Left forelimb (tissue), 1 donor: ENCODE measurements at regions not wholly inside any gene's neighbourhood (a gene's known extent, or its start where the extent isn't known, plus 50 kb on each side); places are given as distances from the start of the nearest gene placed in this dataset.
"Not testable (repeated sequence)": the region's sequence is repeated elsewhere in the genome, so short reads cannot be mapped to it uniquely, and the experiment has no call there.

Source experiments
- DNase-seq: peaks from one replicate; pipeline ENCODE4 v3.0.0-alpha.2; 2018; ENCODE audit warnings: low spot score

DNA sequence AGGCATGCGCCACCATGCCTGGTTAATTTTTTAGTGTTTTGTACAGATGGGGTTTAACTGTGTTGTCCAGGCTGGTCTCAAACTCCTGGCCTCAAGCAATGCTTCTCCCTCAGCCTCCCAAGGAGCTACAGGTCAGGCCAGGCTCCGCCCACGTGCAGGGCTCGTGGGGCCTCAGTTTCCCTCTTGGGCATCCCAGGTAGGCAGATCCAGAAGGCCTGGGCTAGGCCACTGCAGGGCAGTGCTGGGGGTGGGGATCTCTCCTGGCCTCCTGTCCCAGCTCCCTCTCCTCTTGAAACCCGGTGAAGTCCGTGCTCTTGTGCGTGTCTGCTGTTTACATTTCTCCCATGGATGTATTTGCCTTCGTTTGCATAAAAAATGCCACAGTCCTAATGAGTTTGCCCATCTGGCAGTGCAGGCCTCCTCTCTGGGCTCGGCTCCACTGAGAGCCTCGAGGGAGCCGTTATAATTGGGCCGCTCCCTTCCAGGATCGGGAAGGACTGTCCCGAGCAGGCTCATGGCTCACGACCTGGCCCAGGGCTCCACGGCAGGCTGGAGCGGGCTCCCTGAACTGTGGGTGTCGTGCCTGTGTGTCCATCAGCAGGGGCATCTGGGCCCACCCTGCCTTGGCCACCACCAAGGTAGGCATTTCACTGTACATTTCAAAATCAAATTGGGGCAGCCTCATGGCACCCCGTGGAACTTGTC is 52.6 kb upstream of the RUFY1 start:
- DNase-seq: no peak

DNA sequence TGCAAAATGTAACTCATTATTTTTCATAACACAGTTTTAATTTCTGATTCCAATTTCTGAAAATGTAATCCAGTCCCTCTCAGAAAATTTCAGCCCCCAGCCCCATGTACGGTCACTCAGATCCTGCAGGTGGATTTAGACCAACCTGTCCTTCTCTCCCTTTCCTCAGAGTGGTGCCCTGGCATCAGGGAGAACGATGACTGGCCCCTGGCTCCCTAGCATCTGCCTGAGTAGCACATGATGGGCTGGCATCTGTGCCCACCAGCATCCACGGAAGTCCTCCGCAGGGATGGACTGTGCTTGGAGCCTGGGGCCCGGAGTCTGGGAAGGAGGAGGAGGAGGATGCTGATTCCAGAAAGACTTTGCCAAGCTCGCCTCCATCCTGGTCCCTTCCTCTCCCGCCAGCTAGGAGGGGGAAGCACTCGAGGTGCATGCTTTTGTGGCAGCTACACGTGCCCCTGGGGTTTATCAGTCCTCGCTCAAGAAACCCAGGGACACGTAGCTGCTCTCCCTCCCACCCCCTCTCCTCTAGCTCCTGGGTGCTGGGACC is 54.4 kb upstream of the RUFY1 start:
- DNase-seq: no peak

DNA sequence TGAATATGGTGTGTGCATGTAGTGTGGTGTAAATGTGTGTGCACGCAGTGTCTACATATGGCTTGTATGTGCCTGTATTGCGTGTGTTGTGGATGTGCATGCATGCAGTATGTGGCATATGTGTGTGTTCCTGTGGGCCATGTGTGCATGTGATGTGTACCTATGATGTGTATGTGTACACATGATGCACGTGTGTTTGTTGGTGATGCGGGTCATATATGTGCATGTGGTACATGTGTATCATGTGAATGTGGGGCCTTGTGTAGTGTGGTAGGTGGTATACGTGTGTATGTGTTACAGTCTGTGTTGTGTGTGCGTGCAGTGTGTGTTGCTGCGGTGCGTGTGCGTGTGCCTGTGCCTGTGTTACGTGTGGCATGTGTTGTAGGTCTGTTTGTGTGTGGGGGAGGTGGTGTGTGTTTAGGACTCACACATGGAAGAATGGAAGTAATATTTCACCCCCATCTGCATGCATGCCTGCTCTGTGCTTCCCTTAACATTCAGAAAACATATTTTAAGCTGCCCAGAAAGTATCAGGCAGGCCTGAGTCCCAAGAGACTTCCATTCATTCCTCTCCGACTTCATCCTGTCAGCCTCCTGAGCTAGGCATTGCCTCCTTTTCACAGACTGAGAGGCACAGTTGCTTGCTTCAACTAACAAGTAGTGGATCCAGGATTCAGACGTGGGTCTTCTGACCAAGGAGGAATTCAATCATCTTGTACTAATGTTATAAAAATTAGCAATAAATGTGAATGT is 55.4 kb upstream of the RUFY1 start:
- DNase-seq: no peak

DNA sequence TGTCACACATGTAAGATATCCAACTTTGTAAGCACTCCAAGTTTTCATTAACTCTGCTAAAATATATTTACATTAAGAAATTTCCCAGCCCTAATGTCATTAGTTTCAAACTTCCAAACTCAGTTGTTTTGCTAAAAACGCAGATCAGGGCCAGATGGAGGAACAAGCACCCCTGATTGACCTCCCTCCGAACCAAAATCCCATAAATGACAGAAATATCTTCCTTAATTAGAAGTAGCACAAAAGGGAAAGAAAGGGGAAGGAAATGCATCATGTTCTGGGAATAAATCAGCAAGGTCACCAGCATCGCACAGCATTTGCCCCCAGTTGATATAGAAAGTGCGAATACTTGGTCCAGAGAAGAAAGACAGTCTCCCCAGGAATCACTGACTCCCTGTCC is 61.4 kb upstream of the RUFY1 start:
- DNase-seq: no peak

DNA sequence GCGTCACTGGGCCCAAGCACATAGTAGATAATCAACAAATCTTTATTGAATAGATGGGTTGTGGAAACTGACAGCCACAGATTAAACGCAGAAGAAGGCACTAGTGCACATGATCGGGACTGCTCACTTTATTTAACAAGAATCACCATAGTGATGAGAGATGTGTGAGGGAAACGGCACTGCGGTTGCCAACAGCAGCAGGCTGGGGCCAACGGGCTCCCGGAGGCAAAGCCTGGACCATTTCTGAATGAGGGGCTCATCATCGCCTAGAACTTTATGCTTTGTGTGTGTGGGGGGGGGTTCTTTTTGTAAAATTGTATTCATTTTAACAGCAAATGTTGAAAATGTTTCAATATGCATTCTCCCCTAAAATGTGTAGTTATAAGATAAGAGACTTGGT is 61.9 kb upstream of the RUFY1 start:
- DNase-seq: no peak

DNA sequence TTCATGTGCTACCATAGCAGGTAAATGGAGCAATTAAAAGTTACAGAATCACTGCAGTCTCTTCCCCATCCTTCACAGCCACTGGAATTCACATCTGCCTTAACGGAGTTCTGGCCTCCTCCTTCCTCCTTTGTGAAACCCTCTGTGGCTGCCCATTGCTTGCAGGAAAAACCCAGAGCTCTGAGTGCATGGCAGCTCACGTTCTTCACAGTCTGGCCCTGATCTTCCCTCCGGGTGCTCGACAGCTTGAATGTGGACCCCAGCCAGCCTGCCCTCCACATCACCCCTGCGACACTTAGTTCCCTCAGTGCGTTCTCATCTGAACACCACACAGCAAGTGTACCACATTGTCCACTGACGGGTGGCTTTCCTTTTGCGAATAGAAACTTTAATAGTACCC is 63.2 kb upstream of the RUFY1 start:
- DNase-seq: no peak

DNA sequence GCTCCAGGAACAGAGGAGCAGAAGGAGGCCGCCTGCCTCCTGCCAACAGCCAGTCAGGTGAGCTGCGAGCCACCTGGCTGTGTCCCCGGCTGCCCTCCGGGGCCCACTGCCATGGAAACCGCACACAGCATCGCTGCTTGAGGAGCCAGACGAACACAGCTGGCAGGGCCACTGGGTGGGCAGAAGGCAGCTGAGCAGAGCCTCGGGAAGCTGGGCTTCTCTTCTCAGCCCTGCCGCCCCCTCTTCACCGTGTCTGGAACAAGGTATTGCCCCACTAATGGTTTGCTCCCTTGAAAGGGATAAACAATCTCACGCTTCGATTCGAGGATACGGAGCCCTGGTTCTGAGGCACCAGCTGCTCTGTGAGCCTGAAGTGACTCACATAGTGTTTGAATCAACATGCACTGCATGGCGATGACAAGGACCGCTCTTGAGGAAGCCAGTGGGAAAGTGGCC is 63.7 kb upstream of the RUFY1 start:
- no peak for DNase-seq

DNA sequence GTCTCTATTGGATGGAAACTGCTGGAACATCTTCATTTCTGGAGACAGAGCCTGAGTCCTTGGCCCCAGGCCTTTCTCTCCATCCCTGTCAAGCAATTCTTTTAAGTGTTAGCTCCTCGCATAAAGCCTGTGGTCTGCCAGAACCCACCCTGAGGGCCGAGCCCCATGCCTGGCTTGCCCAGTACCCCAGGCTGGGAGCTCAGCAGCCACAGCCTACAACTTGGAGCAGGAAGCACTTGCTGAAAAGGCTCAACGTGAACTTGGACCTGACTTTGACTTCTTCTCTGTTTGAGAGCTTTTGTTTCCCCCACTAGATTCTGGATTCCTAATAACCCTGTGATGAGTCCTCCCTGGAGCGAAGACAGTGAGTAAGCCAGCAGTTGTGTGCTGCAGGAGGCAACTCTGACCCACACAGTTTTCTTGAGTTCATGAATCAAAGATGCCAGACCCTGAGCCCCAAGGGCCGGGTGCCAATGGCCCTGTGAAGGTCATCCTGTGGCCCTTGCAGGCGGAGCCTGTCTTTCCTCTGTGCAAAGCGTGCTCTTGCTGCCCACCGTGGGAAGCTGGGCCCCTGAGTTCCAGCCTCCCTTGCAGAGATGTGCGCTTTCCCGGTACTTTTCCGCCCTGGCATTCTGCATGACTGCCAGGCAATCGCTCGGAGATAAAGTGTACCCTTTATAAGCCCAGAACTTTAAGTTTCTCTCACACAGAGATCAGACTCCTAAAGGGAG is 64.3 kb upstream of the RUFY1 start:
- no peak for DNase-seq

DNA sequence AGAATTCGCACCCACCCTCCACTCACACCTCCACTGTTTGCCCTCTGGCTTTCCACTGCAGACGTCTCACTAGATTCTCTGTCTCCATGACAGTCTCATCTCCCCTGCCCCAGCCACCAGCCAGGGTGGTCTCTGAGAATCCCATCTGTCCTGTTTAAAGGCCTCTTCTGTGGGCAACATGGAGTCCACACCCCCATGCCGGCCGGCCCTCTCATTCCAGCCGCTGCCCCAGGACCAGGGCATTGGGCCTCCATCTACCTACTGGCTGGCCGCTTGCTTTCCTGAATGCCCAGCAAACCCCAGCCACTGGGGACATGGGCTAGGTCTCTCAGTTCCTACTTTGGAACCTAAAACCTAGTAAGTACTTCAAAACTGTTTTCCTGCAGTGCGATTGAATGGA is 65.6 kb upstream of the RUFY1 start:
- DNase-seq: no peak

DNA sequence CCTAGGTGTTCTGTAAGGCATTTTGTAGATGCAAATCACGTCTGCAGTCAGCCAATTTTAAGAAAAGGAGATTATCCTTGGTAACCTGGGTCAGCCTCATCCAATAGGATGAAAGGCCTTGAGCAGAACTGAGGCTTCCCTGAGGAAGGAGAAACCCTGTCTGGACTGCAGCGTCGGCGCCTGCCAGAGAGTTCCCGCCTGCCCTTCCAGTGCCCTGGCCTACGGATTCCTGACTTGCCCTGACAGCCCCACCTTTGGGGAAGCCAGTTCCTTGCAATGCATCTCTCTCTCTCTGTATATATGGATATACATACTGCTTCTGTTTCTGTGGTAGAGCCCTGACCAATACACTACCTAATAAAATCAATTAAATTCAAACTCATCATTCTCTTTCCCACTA is 66.2 kb upstream of the RUFY1 start:
- no peak for DNase-seq

DNA sequence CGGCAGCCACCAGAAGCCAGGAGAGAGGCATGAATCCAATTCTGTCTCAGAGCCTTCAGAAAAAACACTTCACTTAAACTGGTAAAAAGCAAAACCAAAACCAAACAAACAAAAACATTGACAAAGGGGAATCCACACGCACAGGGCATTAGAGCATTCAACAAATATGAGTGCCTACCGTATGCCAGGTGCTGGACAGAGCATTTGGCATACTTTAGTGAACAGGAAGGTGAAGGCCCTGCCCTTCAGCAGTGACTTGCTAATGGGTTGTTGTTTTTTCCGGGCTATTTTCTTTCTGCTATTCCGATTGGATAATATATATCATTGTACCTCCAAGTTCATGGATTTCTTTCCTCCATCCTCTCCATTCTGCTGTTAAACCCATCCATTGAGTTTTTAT is 71.7 kb upstream of the RUFY1 start:
- no peak for DNase-seq

DNA sequence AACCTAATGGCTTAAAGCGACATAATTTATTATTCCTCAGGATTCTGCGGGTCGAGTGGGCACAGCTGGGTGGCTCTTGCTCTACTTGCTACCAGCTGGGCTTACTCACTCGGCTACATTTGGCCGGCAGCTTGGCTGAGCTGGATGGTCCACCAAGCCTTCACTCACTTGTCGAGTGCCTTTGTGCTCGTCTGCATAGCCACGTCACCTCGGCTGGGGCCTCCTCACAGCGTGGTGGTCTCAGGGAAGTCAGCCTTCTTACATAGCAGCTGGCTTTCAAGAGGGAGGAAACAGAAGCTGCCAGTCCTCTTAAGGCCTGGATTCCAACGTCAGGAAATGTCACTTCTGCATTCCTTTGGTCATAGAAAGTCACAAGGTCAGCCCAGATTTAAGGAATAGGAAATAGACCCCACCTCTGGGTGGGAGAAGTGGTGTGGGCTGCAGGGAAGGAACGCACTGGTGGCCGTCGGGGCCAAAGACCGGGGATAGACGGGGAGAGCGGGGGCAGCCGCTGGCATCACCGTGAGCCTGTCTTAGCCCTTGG is 75.1 kb upstream of the RUFY1 start:
- no peak for DNase-seq

DNA sequence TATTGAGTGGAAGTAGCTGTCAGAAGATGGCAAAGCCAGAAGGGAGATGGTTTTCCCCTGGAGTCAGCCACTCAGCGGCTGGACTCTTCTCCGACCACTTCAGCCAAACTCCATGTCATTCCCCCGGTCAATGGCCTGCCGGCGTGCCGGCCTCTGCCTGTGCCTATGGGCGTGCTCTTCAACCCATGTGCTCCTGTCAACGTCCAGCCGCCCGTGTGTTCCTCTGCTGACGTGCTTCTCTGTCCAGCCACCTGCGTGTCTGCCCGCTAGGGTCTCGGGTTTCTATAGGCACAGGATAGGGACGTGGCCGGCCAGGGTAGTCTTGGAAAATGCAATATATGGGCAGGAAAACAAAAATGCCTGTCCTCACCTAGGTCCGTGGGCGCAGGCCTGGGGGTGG is 77.7 kb upstream of the RUFY1 start:
- DNase-seq: no peak

DNA sequence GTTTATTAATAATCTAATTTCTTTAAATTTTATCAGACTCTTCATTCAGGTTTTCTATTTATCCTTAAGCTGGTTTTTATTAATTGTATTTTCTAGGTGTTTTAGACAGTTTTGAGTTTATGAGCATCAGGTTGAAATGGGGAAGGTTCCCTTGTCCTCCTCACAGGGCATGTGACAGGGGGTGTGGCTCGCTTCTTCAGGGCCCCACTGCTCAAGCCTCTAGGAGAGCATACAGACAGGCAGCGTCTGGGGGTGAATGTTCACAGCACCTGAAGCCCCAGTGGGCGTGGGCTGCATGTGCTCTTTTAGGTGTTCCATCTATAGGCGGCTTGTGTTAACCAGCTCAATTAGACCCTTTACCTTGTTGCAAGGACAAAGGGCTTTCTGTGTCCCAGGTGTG is 78.2 kb upstream of the RUFY1 start:
- no peak for DNase-seq

DNA sequence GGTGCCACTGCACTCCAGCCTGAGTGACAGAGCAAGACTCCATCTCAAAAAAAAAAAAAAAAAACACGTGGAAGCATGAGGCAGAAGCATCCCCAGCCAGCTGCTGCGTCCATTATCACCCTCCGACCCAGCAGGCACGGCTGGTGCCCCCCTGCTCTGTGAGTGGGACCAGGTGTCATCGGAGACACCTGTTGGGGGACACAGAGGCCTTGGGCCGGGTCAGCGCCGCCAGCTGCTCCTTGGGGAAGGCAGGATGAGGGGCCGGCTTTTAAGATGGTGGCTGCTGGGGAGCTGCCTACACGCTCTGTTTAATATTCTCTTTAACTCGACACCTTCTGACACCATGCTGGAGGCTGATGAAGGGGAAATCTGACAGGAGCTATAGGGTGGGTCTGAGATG is 80.2 kb upstream of the RUFY1 start:
- no peak for DNase-seq

DNA sequence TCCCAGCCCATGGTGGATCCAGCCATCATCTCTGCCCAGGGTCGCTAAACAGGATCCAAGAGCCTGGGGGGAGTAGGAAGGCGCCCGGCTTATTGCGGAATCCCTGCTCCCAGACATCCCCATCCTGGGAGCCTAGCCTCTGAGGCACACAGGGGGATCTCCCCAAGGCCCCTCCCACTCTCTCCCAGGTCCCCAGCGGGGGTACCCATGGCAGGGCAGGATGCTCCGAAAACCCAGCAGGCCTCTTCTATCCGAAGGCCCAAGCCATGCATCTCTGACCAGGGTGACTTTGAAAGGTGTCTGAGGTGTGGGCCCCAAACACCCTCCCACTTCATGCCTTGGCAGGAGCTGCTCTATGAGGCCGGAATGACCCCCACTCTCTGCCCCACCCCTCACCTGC is 81.7 kb upstream of the RUFY1 start:
- no peak for DNase-seq

DNA sequence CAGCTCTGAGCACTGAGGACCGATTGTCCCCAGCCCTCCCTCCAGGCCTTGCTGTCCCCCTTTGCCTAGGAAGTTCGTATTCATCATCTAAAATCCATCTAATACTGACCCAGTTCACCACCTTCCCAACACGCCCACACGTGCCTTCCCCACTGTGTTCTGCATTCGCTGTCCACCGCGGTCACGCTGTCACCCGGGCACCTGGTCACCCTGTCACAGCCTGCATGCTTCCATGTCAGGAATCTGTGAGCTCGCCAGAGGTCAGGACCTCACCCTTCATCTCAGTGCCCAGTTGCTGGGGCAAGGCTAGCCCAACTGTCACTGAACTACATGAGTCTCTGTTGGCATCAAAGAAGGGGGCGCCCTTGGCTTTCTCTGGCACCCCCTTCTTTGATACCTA is 82.9 kb upstream of the RUFY1 start:
- no peak for DNase-seq

DNA sequence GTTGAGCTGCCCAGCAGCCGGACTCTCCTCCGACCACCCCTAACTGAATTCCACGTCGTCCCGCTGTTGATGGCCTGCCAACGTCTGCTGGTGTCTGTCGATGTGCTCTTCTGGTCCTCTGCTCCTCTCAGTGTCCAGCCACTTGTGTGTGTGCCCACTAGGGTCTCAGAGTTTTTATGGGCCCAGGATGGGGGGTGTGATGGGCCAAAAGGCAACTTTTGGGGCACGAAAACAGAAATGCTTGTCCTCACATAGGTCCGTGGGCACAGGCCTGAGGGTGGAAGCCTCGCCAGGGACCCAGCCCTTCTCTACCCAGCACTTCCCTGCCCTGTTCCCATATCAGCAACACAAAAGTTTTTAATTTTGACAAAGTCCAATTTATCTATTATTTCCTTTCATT is 85.7 kb upstream of the RUFY1 start:
- no peak for DNase-seq

DNA sequence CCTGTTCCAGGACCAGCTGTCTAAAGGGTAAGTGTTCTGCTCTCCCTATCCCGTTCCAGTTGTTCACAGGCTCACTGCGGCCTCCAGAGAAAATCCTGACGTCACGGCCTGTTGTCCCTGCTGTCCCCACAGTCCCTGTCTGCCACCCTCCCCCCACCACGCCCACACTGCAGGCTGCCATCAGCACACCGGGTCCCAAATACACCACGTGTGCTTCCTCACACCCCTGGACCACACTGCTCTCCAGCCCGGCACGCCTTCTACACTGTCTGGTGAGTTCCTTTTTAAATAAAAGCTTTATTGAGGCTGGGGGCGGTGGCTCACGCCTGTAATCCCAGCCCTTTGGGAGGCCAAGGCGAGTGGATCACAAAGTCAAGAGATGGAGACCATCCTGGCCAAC is 88.3 kb upstream of the RUFY1 start:
- DNase-seq: peak; percentile 51

DNA sequence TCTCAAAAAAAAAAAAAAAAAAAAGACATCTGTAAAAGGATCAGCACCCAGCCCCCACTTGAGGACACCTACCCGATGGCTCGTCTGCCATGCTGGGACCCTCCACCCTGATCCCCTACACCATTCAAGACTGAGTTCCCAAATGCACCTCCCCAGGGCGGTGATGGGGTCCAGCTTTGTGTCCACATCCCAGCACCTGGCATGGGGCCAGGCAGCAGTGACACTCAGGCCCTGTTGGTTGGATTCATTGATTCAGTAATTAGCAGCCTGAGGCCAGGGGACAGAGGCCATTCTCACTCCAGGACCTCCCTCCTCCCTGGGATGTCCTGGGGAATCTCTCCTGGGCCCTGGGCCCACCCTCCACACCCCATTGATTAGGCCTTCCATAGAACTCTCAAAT is 88.8 kb upstream of the RUFY1 start:
- peak; percentile 46 for DNase-seq

DNA sequence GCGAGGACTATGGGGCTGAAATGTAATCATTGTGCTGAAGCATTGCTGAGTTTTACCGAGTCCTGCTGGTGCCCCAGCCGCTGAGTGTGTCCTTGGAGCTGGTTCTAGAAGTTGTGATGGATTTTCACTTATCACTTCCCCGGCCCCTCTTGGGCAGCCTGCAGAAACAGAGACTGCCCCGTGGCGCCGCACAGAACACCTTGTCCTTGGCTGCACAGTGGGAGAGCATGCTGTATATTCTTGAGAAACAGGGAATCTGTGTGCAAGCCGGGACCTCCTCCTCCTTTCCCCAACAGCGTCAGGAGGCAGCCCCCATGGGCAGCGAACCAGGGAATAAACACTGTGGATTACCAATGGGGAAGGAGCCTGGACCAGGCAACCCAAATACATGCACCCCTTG is 90.6 kb upstream of the RUFY1 start:
- peak; percentile 18 for DNase-seq

DNA sequence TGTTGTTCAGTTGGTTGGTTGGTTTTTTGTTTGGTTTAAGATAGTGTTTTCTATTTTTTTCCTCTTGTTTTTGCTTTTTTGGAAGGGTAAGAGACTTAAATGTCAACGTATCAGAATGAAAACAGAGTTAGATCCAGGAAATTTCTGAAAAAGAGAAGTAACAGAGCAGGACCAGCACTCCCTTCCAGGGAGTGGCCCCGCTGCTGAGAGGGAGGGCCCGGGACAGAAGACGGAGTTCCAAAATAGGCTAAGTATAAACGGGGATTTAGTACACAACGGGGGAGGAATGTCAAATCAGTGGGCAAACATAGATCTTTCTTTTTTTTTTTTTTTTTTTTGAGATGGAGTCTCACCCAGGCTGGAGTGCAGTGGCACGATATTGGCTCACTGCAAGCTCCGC is 92.7 kb upstream of the RUFY1 start:
- no peak for DNase-seq

DNA sequence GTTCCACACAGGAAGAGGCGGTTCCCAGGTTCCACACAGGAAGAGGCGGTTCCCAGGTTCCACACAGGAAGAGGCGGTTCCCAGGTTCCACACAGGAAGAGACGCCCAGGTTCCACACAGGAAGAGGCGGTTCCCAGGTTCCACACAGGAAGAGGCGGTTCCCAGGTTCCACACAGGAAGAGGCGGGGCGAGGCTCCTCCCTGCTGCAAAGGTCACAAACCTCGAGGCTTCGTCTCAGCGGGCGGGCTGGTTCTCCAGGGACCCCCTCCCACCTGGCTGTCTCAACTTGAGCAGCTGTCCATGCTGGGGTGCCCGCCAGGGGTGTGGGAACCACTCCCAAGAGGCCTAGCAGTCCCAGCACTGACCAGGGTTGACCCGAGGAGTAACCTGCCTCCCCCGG is 94.3 kb upstream of the RUFY1 start:
- DNase-seq: not testable (repeated sequence)
